ENCODE measurements at regions not wholly inside any gene's neighbourhood (a gene's known extent, or its start where the extent isn't known, plus 50 kb on each side); places are given as distances from the start of the nearest gene placed in this dataset.

GRCh38 chr16:35732046-35732810 is 2272.8 kb downstream of the TP53TG3F start:
- TF ChIP-seq EP300 (IDR thresholded peaks at IDR 0.05) (no peak), CTCF (IDR thresholded peaks at IDR 0.05) (no peak), POLR2A (IDR thresholded peaks at IDR 0.05) (no peak), POLR2AphosphoS5 (IDR thresholded peaks at IDR 0.05) (no peak)
